ENCODE measurements at regions not wholly inside any gene's neighbourhood (a gene's known extent, or its start where the extent isn't known, plus 50 kb on each side); places are given as distances from the start of the nearest gene placed in this dataset.

GRCh38 chr10:36443233-36443632 is 682.2 kb upstream of the ANKRD30A start:
- no peak for TF ChIP-seq CTCF (IDR thresholded peaks at IDR 0.05; ENCODE audit: extremely low read depth in 1 of 2, insufficient read depth in 1 of 2, low read depth in 1 of 2, low read length in 2 of 2)
- no peak for TF ChIP-seq EZH2 (IDR thresholded peaks at IDR 0.05; ENCODE audit: borderline replicate concordance, low read depth, low read length, severe bottlenecking)
- TF ChIP-seq POLR2A (IDR thresholded peaks at IDR 0.05; ENCODE audit: low read depth, low read length), result no peak
- TF ChIP-seq POLR2AphosphoS5 (IDR thresholded peaks at IDR 0.05; ENCODE audit: insufficient read depth, low read depth, low read length), result no peak
- no peak for TF ChIP-seq MYC (IDR thresholded peaks at IDR 0.05; ENCODE audit: low read depth, low read length)
- no peak for TF ChIP-seq JUN (IDR thresholded peaks at IDR 0.05; ENCODE audit: borderline replicate concordance, insufficient read depth, insufficient read length, low read depth)
- TF ChIP-seq MAX (IDR thresholded peaks at IDR 0.05; ENCODE audit: insufficient read depth, insufficient read length), result no peak
- TF ChIP-seq FOS (IDR thresholded peaks at IDR 0.05; ENCODE audit: borderline replicate concordance, insufficient read depth, low read length), result no peak

Data from endothelial cell of umbilical vein (primary cell).